ENCODE measurements at regions not wholly inside any gene's neighbourhood (a gene's known extent, or its start where the extent isn't known, plus 50 kb on each side); places are given as distances from the start of the nearest gene placed in this dataset.

GRCh38 chr12:76193961-76194360 lies 109.5 kb upstream of the NAP1L1 start:
- H3K4me1 ChIP-seq (ENCODE audit: control insufficient read depth, insufficient read depth, low read length), result no peaks in the 10 kb centered on the region
- CTCF ChIA-PET, result no interaction called here
- no peak for DNase-seq (ENCODE audit: low read depth, low spot score)

GRCh38 chr12:76192416-76192815 lies 107.9 kb upstream of the NAP1L1 start:
- DNase-seq (ENCODE audit: low read depth, low spot score), result no peak
- TF ChIP-seq SIN3A (IDR thresholded peaks at IDR 0.05; ENCODE audit: borderline replicate concordance, insufficient read depth, low read depth, low read length), result no peak
- no peak for TF ChIP-seq TCF7L2 (IDR thresholded peaks at IDR 0.05; ENCODE audit: low read depth, low read length)
- no peak for TF ChIP-seq CTCF (IDR thresholded peaks at IDR 0.05)
- no peak for TF ChIP-seq REST (IDR thresholded peaks at IDR 0.05; ENCODE audit: insufficient read depth in 1 of 2, low read depth in 2 of 2, low read length in 1 of 2)
- no peak for TF ChIP-seq POLR2AphosphoS5 (IDR thresholded peaks at IDR 0.05; ENCODE audit: low read depth, low read length)
- no TSS peak for BruUV-seq (replicated peaks)
- Histone ChIP-seq H3K36me3 (ENCODE audit: control insufficient read depth, insufficient read depth, low read length) (no peaks in the 10 kb centered on the region), H3K4me1 (ENCODE audit: control insufficient read depth, insufficient read depth, low read length) (no peaks in the 10 kb centered on the region), H3K4me3 (ENCODE audit: low read depth in 2 of 2, low read length in 2 of 2) (no peak overlapping the region), H3K27me3 (ENCODE audit: control insufficient read depth, insufficient read depth, low read length) (no peaks in the 10 kb centered on the region), H3K27ac (ENCODE audit: low read length) (no peak overlapping the region), H3K9me3 (ENCODE audit: control insufficient read depth, insufficient read depth, low read depth, low read length) (no peaks in the 10 kb centered on the region)
- CTCF ChIA-PET, result no interaction called here
- ATAC-seq, result no peak
- POLR2A ChIA-PET, result no interaction called here
- in situ Hi-C loops (cut with HindIII; ENCODE audit: low pct_unique_long_range_greater_than_20kb, low sequenced_read_pairs), result no loop called here
- intact Hi-C loops (cut with micrococcal nuclease; ENCODE audit: unreplicated experiment), result no loop called here

More at GRCh38 chr12:76193961-76194360, 109.5 kb upstream of the NAP1L1 start:
- H3K4me3 ChIP-seq (ENCODE audit: low read depth in 2 of 2, low read length in 2 of 2), result no peak overlapping the region
- intact Hi-C loops (cut with micrococcal nuclease; ENCODE audit: unreplicated experiment) (no loop called here), in situ Hi-C loops (cut with HindIII; ENCODE audit: low pct_unique_long_range_greater_than_20kb, low sequenced_read_pairs) (no loop called here)
- no peaks in the 10 kb centered on the region for H3K27me3 ChIP-seq (ENCODE audit: control insufficient read depth, insufficient read depth, low read length)
- no peaks in the 10 kb centered on the region for H3K36me3 ChIP-seq (ENCODE audit: control insufficient read depth, insufficient read depth, low read length)
- no peak for ATAC-seq
- no TSS peak for BruUV-seq (replicated peaks)
- no peak for TF ChIP-seq POLR2AphosphoS5 (IDR thresholded peaks at IDR 0.05; ENCODE audit: low read depth, low read length)
- POLR2A ChIA-PET, result interaction anchor here (0.5 kb wide), 1 partner anchor 48 kb away, joined by 9 read pairs; no protein-coding TSS in a partner anchor
- no peak overlapping the region for H3K27ac ChIP-seq (ENCODE audit: low read length)
- no peaks in the 10 kb centered on the region for H3K9me3 ChIP-seq (ENCODE audit: control insufficient read depth, insufficient read depth, low read depth, low read length)

GRCh38 chr12:76190299-76190698 lies 105.8 kb upstream of the NAP1L1 start:
- CTCF ChIA-PET, result no interaction called here
- Histone ChIP-seq H3K27ac (ENCODE audit: low read length) (no peak overlapping the region), H3K36me3 (ENCODE audit: control insufficient read depth, insufficient read depth, low read length) (no peaks in the 10 kb centered on the region), H3K4me1 (ENCODE audit: control insufficient read depth, insufficient read depth, low read length) (no peaks in the 10 kb centered on the region), H3K9me3 (ENCODE audit: control insufficient read depth, insufficient read depth, low read depth, low read length) (no peaks in the 10 kb centered on the region), H3K4me3 (ENCODE audit: low read depth in 2 of 2, low read length in 2 of 2) (no peak overlapping the region), H3K27me3 (ENCODE audit: control insufficient read depth, insufficient read depth, low read length) (no peaks in the 10 kb centered on the region)
- no TSS peak for BruUV-seq (replicated peaks)
- TF ChIP-seq REST (IDR thresholded peaks at IDR 0.05; ENCODE audit: insufficient read depth in 1 of 2, low read depth in 2 of 2, low read length in 1 of 2) (no peak), TCF7L2 (IDR thresholded peaks at IDR 0.05; ENCODE audit: low read depth, low read length) (no peak), CTCF (IDR thresholded peaks at IDR 0.05) (no peak), SIN3A (IDR thresholded peaks at IDR 0.05; ENCODE audit: borderline replicate concordance, insufficient read depth, low read depth, low read length) (no peak), POLR2AphosphoS5 (IDR thresholded peaks at IDR 0.05; ENCODE audit: low read depth, low read length) (no peak)
- POLR2A ChIA-PET, result no interaction called here
- in situ Hi-C loops (cut with HindIII; ENCODE audit: low pct_unique_long_range_greater_than_20kb, low sequenced_read_pairs) (no loop called here), intact Hi-C loops (cut with micrococcal nuclease; ENCODE audit: unreplicated experiment) (no loop called here)
- DNase-seq (ENCODE audit: low read depth, low spot score), result no peak
- no peak for ATAC-seq

Measured in Panc1 (cell line).